Spleen (tissue), 7 donors: ENCODE measurements at regions not wholly inside any gene's neighbourhood (a gene's known extent, or its start where the extent isn't known, plus 50 kb on each side); places are given as distances from the start of the nearest gene placed in this dataset.

ENCODE experiments used
- CTCF ChIP-seq, 11 experiments: fragments of 200-600 bp in 7 of 11; fragments of 450-650 bp in 4 of 11; sonication (generic) in 4 of 11; IDR thresholded peaks in 8 of 11; conservative IDR thresholded peaks in 3 of 11; 1 replicate in 7 of 11; 2 replicates in 4 of 11; pipeline versions ENCODE4 v1.4.0 to v1.8.0; 2016 to 2021; ENCODE audit warnings: antibody characterized with exemption in 11 of 11, inconsistent platforms in 4 of 11, mild to moderate bottlenecking in 1 of 11
- POLR2A ChIP-seq, 3 donors: fragments of 450-650 bp; IDR thresholded peaks; one replicate each; pipeline ENCODE4 v1.5.1; 2017; ENCODE audit warnings: antibody characterized with exemption in 3 of 3, mild to moderate bottlenecking in 1 of 3
- POLR2AphosphoS5 ChIP-seq, 3 donors: sonication (generic); formaldehyde crosslinking; IDR thresholded peaks; one replicate each; pipeline ENCODE4 v1.5.1; 2017; ENCODE audit warnings: antibody characterized with exemption in 3 of 3
- donor health status: DM: no; HTN: no; CAD: no; lungs with moderate emphysema.
- donor health status: DM: no; HTN: no; CAD: no.
- donor health status: DM: no; HTN: no; CAD: no.

- TF ChIP-seq CTCF (IDR thresholded peaks at IDR 0.05 in 8 of 11, conservative IDR thresholded peaks at IDR 0.05 in 3 of 11) (no peak), POLR2A (IDR thresholded peaks at IDR 0.05) (no peak), POLR2AphosphoS5 (IDR thresholded peaks at IDR 0.05) (no peak)
These were observed 183.9 kb downstream of the HAPSTR1 start for GRCh38 chr16:9275377-9275776.
